GM23338 (cell line): ENCODE measurements at regions not wholly inside any gene's neighbourhood (a gene's known extent, or its start where the extent isn't known, plus 50 kb on each side); places are given as distances from the start of the nearest gene placed in this dataset.

Experiments
- ATAC-seq: fragments of 200-7000 bp; cut with Tn5 transposase; 3 replicates; pipeline ENCODE4 v1.9.1; 2020
- DNase-seq: peaks from one replicate; pipeline ENCODE4 v3.0.0-alpha.2; 2015; ENCODE audit warnings: low spot score
- H2AFZ ChIP-seq: fragments of 200-600 bp; sonication (generic); 2 replicates; pipeline ENCODE4 v1.8.0; 2016; ENCODE audit warnings: antibody characterized with exemption, mild to moderate bottlenecking, moderate library complexity
- H3F3A ChIP-seq: fragments of 200-600 bp; sonication (generic); replicated peaks from 2 replicates; pipeline ENCODE4 v1.8.0; 2017; ENCODE audit warnings: antibody characterized with exemption, mixed run types, low read depth
- H3K27ac ChIP-seq: fragments of 200-600 bp; sonication (generic); 2 replicates; pipeline ENCODE4 v1.6.1; 2016; ENCODE audit warnings: low read depth
- H3K27me3 ChIP-seq: fragments of 200-600 bp; sonication (generic); 2 replicates; pipeline ENCODE4 v1.8.0; 2016; ENCODE audit warnings: mild to moderate bottlenecking, mixed run types, moderate library complexity; ENCODE audit not compliant: insufficient read depth
- H3K36me3 ChIP-seq: fragments of 200-600 bp; sonication (generic); 2 replicates; pipeline ENCODE4 v1.8.0; 2016; ENCODE audit warnings: mild to moderate bottlenecking; ENCODE audit not compliant: insufficient read depth
- H3K4me1 ChIP-seq: fragments of 200-600 bp; sonication (generic); 2 replicates; pipeline ENCODE4 v1.8.0; 2016; ENCODE audit warnings: mild to moderate bottlenecking, moderate library complexity; ENCODE audit not compliant: insufficient read depth
- H3K4me2 ChIP-seq: fragments of 200-600 bp; sonication (generic); 2 replicates; pipeline ENCODE4 v1.7.1; 2017; ENCODE audit warnings: mixed run types
- H3K4me3 ChIP-seq: fragments of 200-600 bp; sonication (generic); 2 replicates; pipeline ENCODE4 v1.6.1; 2016; ENCODE audit warnings: mixed run types
- H3K79me2 ChIP-seq: fragments of 200-600 bp; sonication (generic); replicated peaks from 2 replicates; pipeline ENCODE4 v1.8.0; 2017; ENCODE audit warnings: mild to moderate bottlenecking; ENCODE audit not compliant: insufficient read depth
- H3K9me2 ChIP-seq: fragments of 200-600 bp; sonication (generic); 2 replicates; pipeline ENCODE4 v1.8.0; 2017; ENCODE audit not compliant: insufficient read depth
- H4K20me1 ChIP-seq: fragments of 200-600 bp; sonication (generic); replicated peaks from 2 replicates; pipeline ENCODE4 v1.8.0; 2017; ENCODE audit warnings: mild to moderate bottlenecking; ENCODE audit not compliant: insufficient read depth
- H3K27ac Mint-ChIP-seq: 2 replicates; pipeline ENCODE4 v1.8.0; 2020; ENCODE audit warnings: inconsistent platforms, mild to moderate bottlenecking, moderate library complexity, mixed read lengths
- H3K27me3 Mint-ChIP-seq: 3 replicates; pipeline ENCODE4 v1.8.0; 2022; ENCODE audit warnings: low read depth, mild to moderate bottlenecking, moderate library complexity, mixed read lengths, inconsistent platforms; ENCODE audit not compliant: insufficient read depth, poor library complexity
- H3K36me3 Mint-ChIP-seq: 3 replicates; pipeline ENCODE4 v1.8.0; 2021; ENCODE audit warnings: low read depth, mild to moderate bottlenecking, inconsistent platforms, moderate library complexity, mixed read lengths
- H3K4me1 Mint-ChIP-seq: 3 replicates; pipeline ENCODE4 v1.8.0; 2020; ENCODE audit warnings: mild to moderate bottlenecking, inconsistent platforms, mixed read lengths
- H3K4me3 Mint-ChIP-seq: 3 replicates; pipeline ENCODE4 v1.8.0; 2021; ENCODE audit warnings: moderate library complexity, mild to moderate bottlenecking, inconsistent platforms, mixed read lengths
- H3K9me3 Mint-ChIP-seq: 3 replicates; pipeline ENCODE4 v1.8.0; 2020; ENCODE audit warnings: moderate library complexity, mild to moderate bottlenecking, inconsistent platforms, mixed read lengths
- CREB1 ChIP-seq: fragments of 250-450 bp; sonication (Bioruptor Pico); IDR thresholded peaks from 2 replicates; pipeline ENCODE4 v1.5.0; 2020; ENCODE audit warnings: low read depth, mild to moderate bottlenecking, moderate library complexity
- CTCF ChIP-seq, 2 experiments: fragments of 200-600 bp in 1 of 2; sonication (generic) in 1 of 2; conservative IDR thresholded peaks; 2 replicates each; pipeline versions ENCODE4 v1.5.1 to v1.6.1; 2016 to 2017; ENCODE audit warnings: antibody characterized with exemption in 2 of 2, low read depth in 2 of 2, mild to moderate bottlenecking in 2 of 2, moderate library complexity in 1 of 2
- ETS1 ChIP-seq: IDR thresholded peaks from 2 replicates; pipeline ENCODE4 v1.6.1; 2016; ENCODE audit warnings: antibody characterized with exemption
- EZH2 ChIP-seq: fragments of 200-600 bp; sonication (generic); IDR thresholded peaks from one replicate; pipeline ENCODE4 v1.8.0; 2017; ENCODE audit warnings: antibody characterized with exemption, mild to moderate bottlenecking, low read depth; ENCODE audit not compliant: unreplicated experiment
- EZH2phosphoT487 ChIP-seq: fragments of 200-600 bp; sonication (generic); IDR thresholded peaks from one replicate; pipeline ENCODE4 v1.8.1; 2018; ENCODE audit warnings: antibody characterized with exemption; ENCODE audit not compliant: unreplicated experiment
- JUNB ChIP-seq: IDR thresholded peaks from one replicate; pipeline ENCODE4 v1.6.1; 2016; ENCODE audit warnings: antibody characterized with exemption; ENCODE audit not compliant: unreplicated experiment
- NANOG ChIP-seq: IDR thresholded peaks from 2 replicates; pipeline ENCODE4 v1.6.1; 2016; ENCODE audit warnings: antibody characterized with exemption, borderline replicate concordance
- POLR2AphosphoS5 ChIP-seq: IDR thresholded peaks from 2 replicates; pipeline ENCODE4 v1.6.1; 2016; ENCODE audit warnings: antibody characterized with exemption, low read depth
- REST ChIP-seq: IDR thresholded peaks from one replicate; pipeline ENCODE4 v1.6.1; 2018; ENCODE audit warnings: antibody characterized with exemption; ENCODE audit not compliant: unreplicated experiment
- STAT1 ChIP-seq: IDR thresholded peaks from one replicate; pipeline ENCODE4 v1.6.1; 2016; ENCODE audit warnings: antibody characterized with exemption; ENCODE audit not compliant: unreplicated experiment
- ZNF114 ChIP-seq: fragments of 250-450 bp; sonication (Bioruptor Pico); IDR thresholded peaks from 2 replicates; pipeline ENCODE4 v1.5.0; 2020; ENCODE audit warnings: mild to moderate bottlenecking, moderate library complexity
- ZNF331 ChIP-seq: fragments of 250-450 bp; sonication (Bioruptor Pico); IDR thresholded peaks from 2 replicates; pipeline ENCODE4 v1.5.0; 2020; ENCODE audit warnings: low read depth, mild to moderate bottlenecking, moderate library complexity

GRCh38 chr4:152161676-152162330, 374.1 kb downstream of the FBXW7 start (continued):
- no peak for TF ChIP-seq CTCF (conservative IDR thresholded peaks at IDR 0.05; ENCODE audit: low read depth in 2 of 2)
- no peak for TF ChIP-seq EZH2phosphoT487
- no peak for TF ChIP-seq JUNB
- no peak for TF ChIP-seq REST
- no peak for TF ChIP-seq ZNF114 (CRISPR knock-in tag)
- TF ChIP-seq ZNF331 (CRISPR knock-in tag) = no peak
- TF ChIP-seq CREB1 (CRISPR knock-in tag) = no peak
- TF ChIP-seq ETS1 = no peak
- TF ChIP-seq NANOG = no peak

GRCh38 chr4:152160225-152160800, 375.6 kb downstream of the FBXW7 start:
- ATAC-seq = no peak
- no peak overlapping the region for H3K4me3 ChIP-seq
- TF ChIP-seq POLR2AphosphoS5 = no peak
- TF ChIP-seq ZNF331 (CRISPR knock-in tag) = no peak
- no peak for TF ChIP-seq ZNF114 (CRISPR knock-in tag)
- no peak for TF ChIP-seq REST
- no peak for TF ChIP-seq STAT1
- TF ChIP-seq ETS1 = no peak
- TF ChIP-seq EZH2 = no peak

More at GRCh38 chr4:152160225-152160800, 375.6 kb downstream of the FBXW7 start:
- H3K4me1 ChIP-seq = peaks cover 15% of the 10 kb centered on the region
- H3K27ac ChIP-seq = no peak overlapping the region
- H2AFZ ChIP-seq = 0 out of 2 replicates have a peak overlapping the region, but pooled peaks have one; percentile 28
- peaks cover 4% of the 10 kb centered on the region; the same call in 1 of the 2 replicates for H3K9me2 ChIP-seq
- H3K36me3 Mint-ChIP-seq = no peaks in the 10 kb centered on the region
- no peak overlapping the region for H3K4me3 Mint-ChIP-seq
- peaks cover 3% of the 10 kb centered on the region; the same call in 1 of the 3 replicates for H3K9me3 Mint-ChIP-seq
- H4K20me1 ChIP-seq = no peaks in the 10 kb centered on the region
- no peak overlapping the region for H3K27ac Mint-ChIP-seq
- no peak for DNase-seq
- H3K36me3 ChIP-seq = no peaks in the 10 kb centered on the region; the same call in 1 of the 2 replicates
- H3K4me1 Mint-ChIP-seq = peaks cover 32% of the 10 kb centered on the region
- H3F3A ChIP-seq = no peaks in the 10 kb centered on the region
- no peaks in the 10 kb centered on the region for H3K27me3 ChIP-seq
- peaks cover 6% of the 10 kb centered on the region for H3K27me3 Mint-ChIP-seq
- no peaks in the 10 kb centered on the region for H3K79me2 ChIP-seq
- H3K4me2 ChIP-seq = no peak overlapping the region
